Stimulated activated CD4-positive, alpha-beta T cell treated with anti-CD3 and anti-CD28 coated beads, Interleukin-2, amount 100 ng/mL, for 48 hours (primary cell): ENCODE measurements at regions not wholly inside any gene's neighbourhood (a gene's known extent, or its start where the extent isn't known, plus 50 kb on each side); places are given as distances from the start of the nearest gene placed in this dataset.

Experiments used
- DNase-seq, 2 donors: peaks; one replicate each; pipeline ENCODE4 v3.0.0-alpha.2; 2020

GRCh38 chr11:13105237-13105844 is 96.2 kb downstream of the RASSF10 start:
- no peak for DNase-seq

- no peak for DNase-seq
Observed at GRCh38 chr11:13107544-13108044, 98.5 kb downstream of the RASSF10 start.

- DNase-seq: no peak
Observed at GRCh38 chr11:13108416-13108815, 99.3 kb downstream of the RASSF10 start.

GRCh38 chr11:13109616-13110015 is 100.5 kb downstream of the RASSF10 start:
- DNase-seq: no peak

- no peak for DNase-seq
Observed at GRCh38 chr11:13110145-13110544, 101.0 kb downstream of the RASSF10 start.

- DNase-seq: no peak
Observed at GRCh38 chr11:13110929-13111812, 102.1 kb downstream of the RASSF10 start.

GRCh38 chr11:13111813-13112130 is 102.7 kb downstream of the RASSF10 start:
- DNase-seq: no peak

- DNase-seq: no peak
Observed at GRCh38 chr11:13114566-13115379, 105.7 kb downstream of the RASSF10 start.

- no peak for DNase-seq
Observed at GRCh38 chr11:13115380-13115675, 106.2 kb downstream of the RASSF10 start.

- DNase-seq: no peak
Observed at GRCh38 chr11:13116491-13116890, 107.4 kb downstream of the RASSF10 start.

- no peak for DNase-seq
Observed at GRCh38 chr11:13117344-13117743, 108.2 kb downstream of the RASSF10 start.

GRCh38 chr11:13118194-13118593 is 109.1 kb downstream of the RASSF10 start:
- DNase-seq: no peak

- DNase-seq: no peak
Observed at GRCh38 chr11:13118650-13119049, 109.5 kb downstream of the RASSF10 start.

- no peak for DNase-seq
Observed at GRCh38 chr11:13119361-13119760, 110.2 kb downstream of the RASSF10 start.

GRCh38 chr11:13119941-13120520 is 110.9 kb downstream of the RASSF10 start:
- no peak for DNase-seq

- DNase-seq: no peak
Observed at GRCh38 chr11:13120691-13121090, 111.6 kb downstream of the RASSF10 start.

- DNase-seq: no peak
Observed at GRCh38 chr11:13126430-13126829, 117.3 kb downstream of the RASSF10 start.

GRCh38 chr11:13127161-13127560 is 118.0 kb downstream of the RASSF10 start:
- no peak for DNase-seq

GRCh38 chr11:13128354-13128753 is 119.2 kb downstream of the RASSF10 start:
- DNase-seq: no peak

- no peak for DNase-seq
Observed at GRCh38 chr11:13134066-13134465, 125.0 kb downstream of the RASSF10 start.

- no peak for DNase-seq
Observed at GRCh38 chr11:13134886-13135285, 125.8 kb downstream of the RASSF10 start.

- no peak for DNase-seq
Observed at GRCh38 chr11:13135385-13136271, 126.5 kb downstream of the RASSF10 start.
